WERI-Rb-1 (cell line): ENCODE measurements at regions not wholly inside any gene's neighbourhood (a gene's known extent, or its start where the extent isn't known, plus 50 kb on each side); places are given as distances from the start of the nearest gene placed in this dataset.

Experiments
- DNase-seq: peaks from one replicate; pipeline ENCODE4 v3.0.0-alpha.2; 2020
- H3K27ac ChIP-seq: fragments of 250-450 bp; sonication (Bioruptor Pico); 2 replicates; pipeline ENCODE4 v1.5.1; 2020; ENCODE audit warnings: mild to moderate bottlenecking, moderate library complexity
- H3K27me3 ChIP-seq: fragments of 250-450 bp; sonication (Bioruptor Pico); 2 replicates; pipeline ENCODE4 v1.5.1; 2021; ENCODE audit warnings: mild to moderate bottlenecking, low read depth, moderate library complexity; ENCODE audit not compliant: insufficient read depth, severe bottlenecking
- H3K36me3 ChIP-seq: fragments of 250-450 bp; sonication (Bioruptor Pico); 2 replicates; pipeline ENCODE4 v1.5.1; 2020; ENCODE audit warnings: mild to moderate bottlenecking, moderate library complexity
- H3K4me3 ChIP-seq: 2 replicates; pipeline ENCODE4 v1.5.1; 2011; ENCODE audit warnings: low read depth, mild to moderate bottlenecking, control low read depth, low read length
- H3K9me3 ChIP-seq: fragments of 250-450 bp; sonication (Bioruptor Pico); 2 replicates; pipeline ENCODE4 v1.5.1; 2021; ENCODE audit warnings: mild to moderate bottlenecking, moderate library complexity; ENCODE audit not compliant: severe bottlenecking
- CTCF ChIP-seq: IDR thresholded peaks from 2 replicates; pipeline ENCODE4 v1.5.1; 2011; ENCODE audit warnings: low read depth, mild to moderate bottlenecking, control low read depth, inconsistent platforms, low read length

DNA sequence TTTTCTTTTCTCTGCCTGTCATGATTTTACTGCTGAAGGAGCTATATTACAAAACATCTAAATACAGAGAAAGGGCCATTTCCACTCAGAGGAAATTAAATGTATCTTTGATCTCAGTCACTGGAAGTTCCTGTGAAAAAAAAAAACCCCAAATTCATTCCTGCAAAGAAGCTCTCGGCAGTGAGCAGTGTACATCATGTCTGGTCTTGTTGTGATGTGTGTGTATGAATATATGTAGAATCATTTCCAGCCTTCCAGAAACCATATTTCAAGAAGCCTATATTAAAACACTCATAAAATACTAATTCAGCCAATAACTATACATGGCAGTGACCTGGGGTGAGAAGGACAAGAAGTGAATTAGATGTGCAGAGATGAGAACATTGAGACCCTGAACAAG is 393.2 kb upstream of the TENM4 start:
- no peak for DNase-seq
- Histone ChIP-seq H3K9me3 (no peaks in the 10 kb centered on the region), H3K4me3 (no peak overlapping the region), H3K27ac (no peak overlapping the region), H3K27me3 (peaks cover 36% of the 10 kb centered on the region), H3K36me3 (no peaks in the 10 kb centered on the region)
- no peak for TF ChIP-seq CTCF

- peaks cover 33% of the 10 kb centered on the region for H3K27me3 ChIP-seq
- no peak for DNase-seq
- TF ChIP-seq CTCF, result no peak
- no peaks in the 10 kb centered on the region for H3K9me3 ChIP-seq
- no peak overlapping the region for H3K27ac ChIP-seq
- H3K4me3 ChIP-seq, result no peak overlapping the region
- no peaks in the 10 kb centered on the region for H3K36me3 ChIP-seq
Observed at GRCh38 chr11:79830446-79830845, 389.6 kb upstream of the TENM4 start.

GRCh38 chr11:79829891-79830290 is 389.1 kb upstream of the TENM4 start:
- Histone ChIP-seq H3K36me3 (no peaks in the 10 kb centered on the region), H3K9me3 (no peaks in the 10 kb centered on the region), H3K27me3 (peaks cover 29% of the 10 kb centered on the region), H3K27ac (no peak overlapping the region), H3K4me3 (no peak overlapping the region)
- no peak for TF ChIP-seq CTCF
- DNase-seq, result no peak

DNA sequence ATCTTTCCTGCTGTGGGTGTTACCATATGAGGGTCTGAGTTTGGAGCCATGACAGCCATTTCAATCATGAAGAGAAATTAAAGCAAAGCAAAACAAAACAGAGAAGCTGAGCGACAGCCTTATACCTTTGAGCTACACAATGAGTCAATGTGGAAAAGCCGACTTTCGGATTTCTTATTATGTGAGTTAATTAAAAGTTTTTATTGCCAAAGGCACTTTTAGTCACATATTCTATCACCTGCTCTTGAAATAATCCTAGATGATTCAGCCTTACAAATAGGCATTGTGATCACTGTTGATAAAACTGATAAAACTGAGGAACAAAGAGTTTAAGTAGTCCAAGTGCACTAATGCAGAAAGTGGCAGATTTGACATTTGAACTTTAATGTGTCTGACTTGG is 381.9 kb upstream of the TENM4 start:
- TF ChIP-seq CTCF, result no peak
- H3K9me3 ChIP-seq, result no peaks in the 10 kb centered on the region
- H3K27ac ChIP-seq, result no peak overlapping the region
- H3K36me3 ChIP-seq, result no peaks in the 10 kb centered on the region
- H3K27me3 ChIP-seq, result peaks cover 51% of the 10 kb centered on the region
- H3K4me3 ChIP-seq, result no peak overlapping the region
- DNase-seq, result no peak

- no peak overlapping the region for H3K27ac ChIP-seq
- TF ChIP-seq CTCF, result no peak
- H3K9me3 ChIP-seq, result no peaks in the 10 kb centered on the region
- DNase-seq, result no peak
- H3K36me3 ChIP-seq, result no peaks in the 10 kb centered on the region
- H3K27me3 ChIP-seq, result peaks cover 12% of the 10 kb centered on the region
- no peak overlapping the region for H3K4me3 ChIP-seq
Observed at GRCh38 chr11:79813551-79813950, 372.7 kb upstream of the TENM4 start.

DNA sequence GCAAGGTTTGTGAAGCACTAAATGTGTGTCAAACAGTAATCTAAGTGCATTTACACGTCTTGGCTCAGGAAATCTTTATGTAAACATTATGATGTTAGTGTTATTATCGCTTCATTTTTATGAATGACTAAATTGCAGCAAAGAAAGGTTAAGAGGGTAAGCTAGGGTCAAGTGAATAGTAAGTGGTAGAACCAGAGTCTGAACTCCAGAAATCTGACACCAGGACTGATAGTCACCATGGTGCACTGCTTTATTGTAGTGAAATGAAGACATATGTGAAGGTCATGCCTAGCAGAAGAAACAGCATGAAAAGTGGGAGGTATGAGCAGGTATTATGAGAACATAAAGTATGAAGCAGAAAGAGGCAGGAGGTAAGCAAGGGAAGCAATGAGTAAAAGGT is 368.7 kb upstream of the TENM4 start:
- no peak for TF ChIP-seq CTCF
- no peaks in the 10 kb centered on the region for H3K36me3 ChIP-seq
- DNase-seq, result no peak
- H3K27me3 ChIP-seq, result peaks cover 20% of the 10 kb centered on the region
- H3K9me3 ChIP-seq, result peaks cover 5% of the 10 kb centered on the region
- no peak overlapping the region for H3K27ac ChIP-seq
- no peak overlapping the region for H3K4me3 ChIP-seq
